ENCODE measurements at regions not wholly inside any gene's neighbourhood (a gene's known extent, or its start where the extent isn't known, plus 50 kb on each side); places are given as distances from the start of the nearest gene placed in this dataset.

DNA sequence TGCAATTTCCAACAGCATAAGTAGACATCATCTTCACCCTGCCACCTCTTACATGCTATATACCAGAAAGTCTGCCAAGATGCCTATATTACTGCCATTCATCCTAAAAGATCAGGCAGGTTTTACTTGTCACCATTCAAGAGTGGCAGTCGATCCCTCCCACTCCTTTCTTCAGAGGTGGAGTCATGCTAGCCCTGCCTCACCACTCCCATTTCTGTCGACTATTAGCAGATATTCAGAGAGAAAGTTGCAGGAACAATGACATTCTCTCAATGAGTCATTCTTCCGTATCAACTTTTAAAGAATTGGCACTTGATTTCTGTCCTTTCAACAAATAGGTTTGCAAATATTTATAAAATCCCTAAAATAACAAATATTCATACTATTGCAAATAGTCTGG, 1060.1 kb downstream of the ADGRL3 start:
- Histone ChIP-seq H3K4me1 (ENCODE audit: control insufficient read depth, insufficient read depth, low read length) (no peaks in the 10 kb centered on the region), H3K27me3 (ENCODE audit: control insufficient read depth, insufficient read depth, low read length) (no peaks in the 10 kb centered on the region), H3K36me3 (ENCODE audit: control insufficient read depth, insufficient read depth, low read length) (no peaks in the 10 kb centered on the region), H3K9me3 (replicated peaks; ENCODE audit: control insufficient read depth, low read depth, low read length) (no peaks in the 10 kb centered on the region), H3K4me3 (ENCODE audit: low read length) (no peak overlapping the region), H3K27ac (ENCODE audit: low read length) (no peak overlapping the region)
- WGBS (ENCODE audit: insufficient coverage): 80% methylated on average over 1 of the region's 3 CpGs
- no peak for DNase-seq

GRCh38 chr4:62256479-62256878, 1056.4 kb downstream of the ADGRL3 start:
- H3K9me3 ChIP-seq (replicated peaks; ENCODE audit: control insufficient read depth, low read depth, low read length): no peaks in the 10 kb centered on the region
- no peak overlapping the region for H3K27ac ChIP-seq (ENCODE audit: low read length)
- H3K4me3 ChIP-seq (ENCODE audit: low read length): no peak overlapping the region
- H3K27me3 ChIP-seq (ENCODE audit: control insufficient read depth, insufficient read depth, low read length): no peaks in the 10 kb centered on the region
- no peaks in the 10 kb centered on the region for H3K36me3 ChIP-seq (ENCODE audit: control insufficient read depth, insufficient read depth, low read length)
- no peaks in the 10 kb centered on the region for H3K4me1 ChIP-seq (ENCODE audit: control insufficient read depth, insufficient read depth, low read length)
- DNase-seq: no peak

- Histone ChIP-seq H3K4me3 (ENCODE audit: low read length) (no peak overlapping the region), H3K9me3 (replicated peaks; ENCODE audit: control insufficient read depth, low read depth, low read length) (no peaks in the 10 kb centered on the region), H3K36me3 (ENCODE audit: control insufficient read depth, insufficient read depth, low read length) (no peaks in the 10 kb centered on the region), H3K27me3 (ENCODE audit: control insufficient read depth, insufficient read depth, low read length) (no peaks in the 10 kb centered on the region), H3K4me1 (ENCODE audit: control insufficient read depth, insufficient read depth, low read length) (no peaks in the 10 kb centered on the region), H3K27ac (ENCODE audit: low read length) (no peak overlapping the region)
- DNase-seq: no peak
- WGBS (ENCODE audit: insufficient coverage): no CpG with 5 or more reads among the region's 1 CpG
Measured at GRCh38 chr4:62252728-62253127, 1052.6 kb downstream of the ADGRL3 start.

DNA sequence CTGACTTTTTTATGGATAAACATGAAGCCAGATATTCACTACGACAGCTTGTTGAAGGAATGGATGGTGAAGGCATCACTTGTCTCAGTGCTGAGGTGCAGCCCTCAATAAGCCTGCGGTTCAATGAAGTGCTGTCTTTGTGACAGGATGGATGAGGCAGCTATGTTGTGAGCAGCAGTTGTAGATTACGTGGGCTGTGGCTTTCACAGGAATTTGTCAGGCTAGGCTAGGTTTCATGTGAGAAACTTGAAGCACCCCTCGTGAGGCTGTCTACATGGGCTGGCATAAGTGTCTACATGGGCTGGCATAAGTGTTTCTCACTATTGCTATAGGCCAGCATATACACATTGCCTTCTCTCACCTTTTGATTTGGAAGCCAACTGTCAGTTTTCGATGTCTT, 1050.0 kb downstream of the ADGRL3 start:
- Histone ChIP-seq H3K27me3 (ENCODE audit: control insufficient read depth, insufficient read depth, low read length) (no peaks in the 10 kb centered on the region), H3K4me1 (ENCODE audit: control insufficient read depth, insufficient read depth, low read length) (no peaks in the 10 kb centered on the region), H3K9me3 (replicated peaks; ENCODE audit: control insufficient read depth, low read depth, low read length) (no peaks in the 10 kb centered on the region), H3K4me3 (ENCODE audit: low read length) (no peak overlapping the region), H3K36me3 (ENCODE audit: control insufficient read depth, insufficient read depth, low read length) (no peaks in the 10 kb centered on the region), H3K27ac (ENCODE audit: low read length) (no peak overlapping the region)
- DNase-seq: no peak
- WGBS (ENCODE audit: insufficient coverage): 96% methylated on average over 3 of the region's 5 CpGs

DNA sequence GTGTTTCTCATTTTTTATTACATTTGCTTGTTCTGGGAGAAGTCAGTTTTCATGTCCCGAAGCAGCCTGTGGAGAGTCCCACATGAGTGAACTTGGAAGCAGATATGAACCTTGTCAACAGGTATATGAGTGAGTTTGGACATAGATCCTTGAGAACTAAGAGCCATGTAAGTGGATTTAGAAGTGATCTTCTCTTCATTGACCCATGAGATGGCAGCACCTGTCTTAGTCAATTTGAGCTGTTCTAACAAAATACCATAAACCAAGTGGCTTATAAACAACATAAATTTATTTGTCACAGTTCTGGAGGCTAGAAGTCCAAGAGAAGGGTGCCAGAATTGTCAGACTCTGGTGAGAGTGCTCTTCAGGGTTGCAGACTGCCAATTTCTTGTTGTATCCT, 1043.8 kb downstream of the ADGRL3 start:
- Histone ChIP-seq H3K36me3 (ENCODE audit: control insufficient read depth, insufficient read depth, low read length) (no peaks in the 10 kb centered on the region), H3K27me3 (ENCODE audit: control insufficient read depth, insufficient read depth, low read length) (no peaks in the 10 kb centered on the region), H3K27ac (ENCODE audit: low read length) (no peak overlapping the region), H3K9me3 (replicated peaks; ENCODE audit: control insufficient read depth, low read depth, low read length) (no peaks in the 10 kb centered on the region), H3K4me3 (ENCODE audit: low read length) (no peak overlapping the region), H3K4me1 (ENCODE audit: control insufficient read depth, insufficient read depth, low read length) (no peaks in the 10 kb centered on the region)
- WGBS (ENCODE audit: insufficient coverage): 40% methylated on average over 1 of the region's 1 CpG
- DNase-seq: peak; percentile 20

DNA sequence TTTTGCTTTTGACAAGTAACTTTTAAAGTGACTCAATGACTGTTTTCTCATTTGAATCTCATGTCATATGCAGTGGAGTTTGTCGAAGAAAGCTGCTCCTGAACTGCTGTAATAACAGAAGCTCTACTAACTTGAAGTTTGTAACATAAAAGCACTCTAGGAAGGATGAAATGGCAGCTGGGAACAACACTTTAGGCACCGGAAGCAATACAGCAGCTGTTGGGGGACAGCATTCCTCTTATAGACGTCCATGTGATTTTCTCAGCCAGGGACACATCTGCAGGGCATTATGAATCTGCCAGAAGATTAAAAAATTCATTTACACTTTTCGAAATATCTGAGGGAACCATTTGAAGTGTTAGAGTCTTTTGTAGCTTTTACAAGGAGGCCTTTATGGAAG, 1035.8 kb downstream of the ADGRL3 start:
- Histone ChIP-seq H3K9me3 (replicated peaks; ENCODE audit: control insufficient read depth, low read depth, low read length) (peaks cover 3% of the 10 kb centered on the region), H3K4me3 (ENCODE audit: low read length) (no peak overlapping the region), H3K27me3 (ENCODE audit: control insufficient read depth, insufficient read depth, low read length) (no peaks in the 10 kb centered on the region), H3K27ac (ENCODE audit: low read length) (peak overlapping the region; percentile 57), H3K4me1 (ENCODE audit: control insufficient read depth, insufficient read depth, low read length) (peaks cover 4% of the 10 kb centered on the region), H3K36me3 (ENCODE audit: control insufficient read depth, insufficient read depth, low read length) (no peaks in the 10 kb centered on the region)
- DNase-seq: peak; percentile 59
- 40% methylated on average over 1 of the region's 4 CpGs for WGBS (ENCODE audit: insufficient coverage)

DNA sequence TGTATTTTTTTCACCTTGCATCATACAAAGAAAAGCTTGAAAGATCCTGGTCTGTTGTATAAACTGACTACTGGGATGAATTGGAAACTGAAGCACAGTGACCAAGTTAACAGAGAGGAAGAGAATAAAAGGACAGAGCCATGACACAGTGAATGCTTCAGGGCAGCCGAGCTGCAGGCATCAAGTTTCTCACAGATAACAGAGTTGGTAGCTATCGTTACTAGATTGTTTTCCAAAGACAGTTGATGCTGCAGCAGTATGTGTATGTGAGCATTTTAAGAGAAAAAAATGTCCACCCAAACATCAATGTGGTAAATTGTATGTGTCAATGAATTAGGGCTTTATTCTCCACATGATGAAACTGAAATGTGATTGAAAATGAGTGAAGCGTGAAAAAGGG, 1032.7 kb downstream of the ADGRL3 start:
- WGBS (ENCODE audit: insufficient coverage): 50% methylated on average over 1 of the region's 3 CpGs
- H3K36me3 ChIP-seq (ENCODE audit: control insufficient read depth, insufficient read depth, low read length): no peaks in the 10 kb centered on the region
- peaks cover 4% of the 10 kb centered on the region for H3K4me1 ChIP-seq (ENCODE audit: control insufficient read depth, insufficient read depth, low read length)
- peak; percentile 22 for DNase-seq
- peaks cover 4% of the 10 kb centered on the region for H3K9me3 ChIP-seq (replicated peaks; ENCODE audit: control insufficient read depth, low read depth, low read length)
- H3K27ac ChIP-seq (ENCODE audit: low read length): no peak overlapping the region
- no peak overlapping the region for H3K4me3 ChIP-seq (ENCODE audit: low read length)
- H3K27me3 ChIP-seq (ENCODE audit: control insufficient read depth, insufficient read depth, low read length): no peaks in the 10 kb centered on the region

- Histone ChIP-seq H3K4me3 (ENCODE audit: low read length) (no peak overlapping the region), H3K27me3 (ENCODE audit: control insufficient read depth, insufficient read depth, low read length) (no peaks in the 10 kb centered on the region), H3K27ac (ENCODE audit: low read length) (no peak overlapping the region), H3K9me3 (replicated peaks; ENCODE audit: control insufficient read depth, low read depth, low read length) (peaks cover 4% of the 10 kb centered on the region), H3K4me1 (ENCODE audit: control insufficient read depth, insufficient read depth, low read length) (peaks cover 4% of the 10 kb centered on the region), H3K36me3 (ENCODE audit: control insufficient read depth, insufficient read depth, low read length) (no peaks in the 10 kb centered on the region)
- WGBS (ENCODE audit: insufficient coverage): 100% methylated on average over 1 of the region's 3 CpGs
- no peak for DNase-seq
Measured at GRCh38 chr4:62231994-62232393, 1031.9 kb downstream of the ADGRL3 start.

DNA sequence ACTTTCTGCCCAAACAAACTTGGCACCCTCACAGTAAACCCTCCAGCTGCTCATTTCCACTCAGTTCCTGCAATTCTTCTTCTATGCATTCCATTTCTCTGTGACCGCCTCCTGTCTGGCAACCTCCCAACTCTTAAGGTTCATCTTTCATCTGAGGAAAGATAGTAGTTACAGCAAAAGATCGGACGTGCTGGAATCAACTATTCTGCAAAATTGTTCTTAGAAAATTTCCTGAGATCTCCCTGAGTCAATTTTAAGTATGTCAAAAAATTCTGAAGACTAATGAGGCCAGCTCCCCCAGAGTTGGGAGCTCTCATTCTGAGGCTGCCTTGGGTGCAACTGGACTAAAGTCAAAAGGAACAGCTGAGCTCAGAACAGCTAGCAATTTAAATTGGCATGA, 1026.0 kb downstream of the ADGRL3 start:
- no peaks in the 10 kb centered on the region for H3K36me3 ChIP-seq (ENCODE audit: control insufficient read depth, insufficient read depth, low read length)
- peak overlapping the region; percentile 57 for H3K27ac ChIP-seq (ENCODE audit: low read length)
- WGBS (ENCODE audit: insufficient coverage): no CpG with 5 or more reads among the region's 3 CpGs
- H3K27me3 ChIP-seq (ENCODE audit: control insufficient read depth, insufficient read depth, low read length): no peaks in the 10 kb centered on the region
- H3K4me1 ChIP-seq (ENCODE audit: control insufficient read depth, insufficient read depth, low read length): peaks cover 10% of the 10 kb centered on the region
- no peak overlapping the region for H3K4me3 ChIP-seq (ENCODE audit: low read length)
- peaks cover 3% of the 10 kb centered on the region for H3K9me3 ChIP-seq (replicated peaks; ENCODE audit: control insufficient read depth, low read depth, low read length)
- peak; percentile 79 for DNase-seq

DNA sequence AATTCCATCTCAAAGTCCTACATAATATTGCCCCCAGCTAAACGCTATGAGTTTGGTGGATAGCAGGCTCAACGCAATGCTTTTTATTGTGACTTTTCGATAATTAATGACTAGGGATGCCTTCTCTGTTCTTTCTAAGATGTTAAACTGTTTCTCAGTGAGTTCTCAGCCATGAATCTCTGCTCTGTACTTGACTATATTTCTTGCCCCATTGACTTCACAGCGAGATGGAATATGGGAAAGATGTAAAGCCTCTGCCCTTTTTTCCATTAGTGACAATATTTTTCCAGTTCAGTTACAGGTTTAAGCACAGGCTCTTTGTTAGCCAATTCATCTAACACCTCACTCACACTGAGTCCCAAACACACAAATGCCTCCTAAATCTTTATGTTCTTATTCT, 1022.0 kb downstream of the ADGRL3 start:
- no peaks in the 10 kb centered on the region for H3K36me3 ChIP-seq (ENCODE audit: control insufficient read depth, insufficient read depth, low read length)
- no peak overlapping the region for H3K27ac ChIP-seq (ENCODE audit: low read length)
- no CpG with 5 or more reads among the region's 4 CpGs for WGBS (ENCODE audit: insufficient coverage)
- no peak overlapping the region for H3K4me3 ChIP-seq (ENCODE audit: low read length)
- no peak for DNase-seq
- no peaks in the 10 kb centered on the region for H3K27me3 ChIP-seq (ENCODE audit: control insufficient read depth, insufficient read depth, low read length)
- no peaks in the 10 kb centered on the region for H3K9me3 ChIP-seq (replicated peaks; ENCODE audit: control insufficient read depth, low read depth, low read length)
- peaks cover 10% of the 10 kb centered on the region for H3K4me1 ChIP-seq (ENCODE audit: control insufficient read depth, insufficient read depth, low read length)

DNA sequence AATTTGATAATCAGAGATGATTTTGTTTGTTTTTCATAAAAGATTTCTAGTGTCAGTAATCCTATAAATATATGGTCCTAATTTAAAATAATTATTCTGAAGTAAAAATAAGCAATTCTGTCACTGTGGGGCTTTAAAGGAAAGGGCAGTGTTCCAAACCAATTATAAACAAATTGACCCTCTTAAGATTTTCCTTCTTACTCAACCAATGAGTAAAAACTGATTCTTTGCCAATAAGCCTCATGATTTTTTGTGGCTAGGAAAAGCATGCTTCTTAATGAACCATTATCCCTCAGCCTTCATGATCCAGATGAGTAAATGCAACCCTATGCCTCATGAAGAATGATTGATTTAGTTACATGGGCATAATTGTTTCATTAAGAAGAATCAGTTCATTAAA, 1010.4 kb downstream of the ADGRL3 start:
- DNase-seq: no peak
- H3K4me1 ChIP-seq (ENCODE audit: control insufficient read depth, insufficient read depth, low read length): no peaks in the 10 kb centered on the region
- H3K27ac ChIP-seq (ENCODE audit: low read length): no peak overlapping the region
- H3K36me3 ChIP-seq (ENCODE audit: control insufficient read depth, insufficient read depth, low read length): no peaks in the 10 kb centered on the region
- H3K9me3 ChIP-seq (replicated peaks; ENCODE audit: control insufficient read depth, low read depth, low read length): no peaks in the 10 kb centered on the region
- no peaks in the 10 kb centered on the region for H3K27me3 ChIP-seq (ENCODE audit: control insufficient read depth, insufficient read depth, low read length)
- no peak overlapping the region for H3K4me3 ChIP-seq (ENCODE audit: low read length)

All from muscle of leg (tissue), 3 donors.